Mucosa of descending colon (tissue), 3 donors: ENCODE measurements at regions not wholly inside any gene's neighbourhood (a gene's known extent, or its start where the extent isn't known, plus 50 kb on each side); places are given as distances from the start of the nearest gene placed in this dataset.
"Not testable (repeated sequence)": the region's sequence is repeated elsewhere in the genome, so short reads cannot be mapped to it uniquely, and the experiment has no call there.

Experiments
- ATAC-seq: fragments of 200-7000 bp; cut with Tn5 transposase; one replicate; pipeline ENCODE4 v1.9.1; 2020; ENCODE audit warnings: mild to moderate bottlenecking, moderate library complexity
- DNase-seq, 3 donors: peaks; one replicate each; pipeline ENCODE4 v3.0.0-alpha.2; 2020
- H3K36me3 ChIP-seq: fragments of 200-600 bp; one replicate; pipeline ENCODE4 v1.8.0; 2021; ENCODE audit warnings: low read depth, mild to moderate bottlenecking
- H3K4me1 ChIP-seq: fragments of 200-600 bp; one replicate; pipeline ENCODE4 v1.8.0; 2021; ENCODE audit warnings: low read depth, mild to moderate bottlenecking
- H3K4me3 ChIP-seq: fragments of 200-600 bp; one replicate; pipeline ENCODE4 v1.8.0; 2021; ENCODE audit warnings: mild to moderate bottlenecking
- H3K9me3 ChIP-seq: fragments of 200-600 bp; one replicate; pipeline ENCODE4 v1.8.0; 2021; ENCODE audit warnings: mild to moderate bottlenecking
- intact Hi-C, 2 donors: fragments of 100-400 bp; cut with DNase I in 1 of 2; cut with micrococcal nuclease in 1 of 2; formaldehyde crosslinking; loops; one replicate each; pipeline versions ENCODE4 v1.11.0 to v1.11.1; 2022; cut with DNase I, micrococcal nuclease
- donor health status: DM: no; HTN: no; CAD: no; lungs with moderate emphysema.
- donor health status: DM: no; HTN: no; CAD: no.
- donor health status: DM: no; HTN: yes; CAD: no.

DNA sequence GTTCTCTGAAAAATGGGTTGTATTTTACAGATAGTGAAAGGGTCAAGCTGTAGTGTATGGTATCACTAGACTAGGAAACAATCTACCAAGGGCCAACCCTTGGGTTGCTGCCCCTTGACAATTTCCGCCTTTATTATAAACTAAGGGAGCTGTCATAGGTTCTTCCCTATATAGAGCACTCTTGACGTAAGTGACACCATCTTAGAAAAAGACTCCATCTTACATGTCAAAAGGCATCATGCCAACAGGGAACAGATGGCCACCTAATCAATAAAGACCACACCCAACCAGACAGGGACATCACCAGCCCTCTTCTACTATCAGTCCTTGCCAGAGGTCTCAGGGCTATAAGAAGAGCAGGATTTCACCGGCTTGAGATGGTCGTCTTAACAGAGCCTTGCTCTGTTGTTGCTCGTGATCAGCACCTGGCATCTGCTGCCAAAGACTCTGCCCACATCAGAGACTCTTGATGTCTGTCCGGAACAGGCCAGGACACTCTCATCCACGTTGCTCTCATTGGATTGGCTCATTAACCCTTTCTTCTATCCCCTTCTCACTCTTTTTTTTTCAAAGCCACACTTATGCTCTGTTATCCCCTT lies 231.4 kb upstream of the PLGLB2 start:
- DNase-seq, H3K36me3 ChIP-seq, H3K4me1 ChIP-seq, intact Hi-C loops, H3K4me3 ChIP-seq, H3K9me3 ChIP-seq, ATAC-seq: not testable (repeated sequence)

GRCh38 chr2:87517438-87517837 lies 230.4 kb upstream of the PLGLB2 start:
- intact Hi-C loops, H3K9me3 ChIP-seq, DNase-seq, H3K4me1 ChIP-seq, ATAC-seq, H3K4me3 ChIP-seq, H3K36me3 ChIP-seq: not testable (repeated sequence)

DNA sequence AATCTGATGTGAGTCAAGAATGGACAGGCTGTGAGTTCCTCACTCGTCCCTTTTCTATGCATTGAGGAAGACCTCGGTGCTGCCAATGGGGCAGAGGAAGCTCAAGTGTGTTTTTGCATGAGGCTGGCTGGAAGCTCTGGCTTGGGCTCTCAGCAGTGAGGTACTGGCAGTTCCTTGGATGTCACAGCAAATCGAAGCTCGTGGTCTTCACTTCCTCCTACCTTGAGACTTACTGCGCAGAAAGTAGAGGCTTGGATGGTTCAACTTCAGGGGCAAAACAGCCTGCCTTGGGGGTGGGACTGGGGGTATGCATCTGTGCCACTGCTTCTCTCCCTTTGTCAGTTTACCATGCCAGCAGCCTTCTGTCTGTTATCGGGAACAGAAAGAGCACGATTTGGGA lies 229.8 kb upstream of the PLGLB2 start:
- ATAC-seq, H3K36me3 ChIP-seq, H3K4me3 ChIP-seq, H3K4me1 ChIP-seq, intact Hi-C loops, H3K9me3 ChIP-seq, DNase-seq: not testable (repeated sequence)

- intact Hi-C loops, DNase-seq, H3K4me1 ChIP-seq, H3K9me3 ChIP-seq, H3K36me3 ChIP-seq, H3K4me3 ChIP-seq, ATAC-seq: not testable (repeated sequence)
Observed at GRCh38 chr2:87518547-87518946, 229.3 kb upstream of the PLGLB2 start.

GRCh38 chr2:87519158-87520011 lies 228.5 kb upstream of the PLGLB2 start:
- intact Hi-C loops, H3K4me3 ChIP-seq, H3K9me3 ChIP-seq, H3K36me3 ChIP-seq, H3K4me1 ChIP-seq, DNase-seq: not testable (repeated sequence)
- peak; percentile 49 for ATAC-seq

DNA sequence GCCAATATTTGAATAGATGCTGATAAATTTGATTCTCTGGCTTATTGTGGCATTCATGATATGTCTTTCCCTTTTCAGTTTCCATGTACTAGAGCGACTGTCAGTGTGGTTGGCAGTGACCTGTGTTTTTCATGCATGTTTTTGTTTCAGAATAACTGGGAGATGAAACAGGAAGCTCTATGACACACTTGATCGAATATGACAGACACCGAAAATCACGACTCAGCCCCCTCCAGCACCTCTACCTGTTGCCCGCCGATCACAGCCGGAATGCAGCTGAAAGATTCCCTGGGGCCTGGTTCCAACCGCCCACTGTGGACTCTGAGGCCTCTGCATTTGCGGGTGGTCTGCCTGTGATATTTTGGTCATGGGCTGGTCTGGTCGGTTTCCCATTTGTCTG lies 226.8 kb upstream of the PLGLB2 start:
- H3K4me1 ChIP-seq, intact Hi-C loops, H3K9me3 ChIP-seq, H3K4me3 ChIP-seq, H3K36me3 ChIP-seq: not testable (repeated sequence)
- peak; percentile 64 for ATAC-seq
- DNase-seq: peak in 2 of 3 donors; percentile 24 to 52

DNA sequence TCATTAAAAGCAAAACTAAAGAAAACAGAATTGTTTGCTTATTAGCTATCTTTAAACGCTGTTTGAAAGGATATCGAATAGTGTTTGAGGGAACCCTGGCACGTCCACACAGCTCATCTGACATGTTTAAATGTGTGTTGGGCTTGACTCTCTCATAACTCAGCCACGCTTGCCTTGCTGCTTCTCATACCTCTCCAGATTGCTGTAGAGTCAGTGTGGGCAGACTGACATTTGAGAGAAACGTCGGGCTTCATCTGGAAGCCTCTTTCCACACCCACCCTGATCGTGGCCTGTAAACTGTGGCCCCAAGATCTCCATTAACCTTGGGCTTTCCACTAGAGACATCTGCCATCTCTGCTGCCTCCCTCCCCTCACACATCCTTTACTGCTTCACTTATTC lies 226.4 kb upstream of the PLGLB2 start:
- DNase-seq, H3K36me3 ChIP-seq, H3K9me3 ChIP-seq, H3K4me1 ChIP-seq, ATAC-seq, intact Hi-C loops, H3K4me3 ChIP-seq: not testable (repeated sequence)

GRCh38 chr2:87524619-87525188 lies 223.2 kb upstream of the PLGLB2 start:
- H3K36me3 ChIP-seq, ATAC-seq, intact Hi-C loops, DNase-seq, H3K4me3 ChIP-seq, H3K4me1 ChIP-seq, H3K9me3 ChIP-seq: not testable (repeated sequence)

DNA sequence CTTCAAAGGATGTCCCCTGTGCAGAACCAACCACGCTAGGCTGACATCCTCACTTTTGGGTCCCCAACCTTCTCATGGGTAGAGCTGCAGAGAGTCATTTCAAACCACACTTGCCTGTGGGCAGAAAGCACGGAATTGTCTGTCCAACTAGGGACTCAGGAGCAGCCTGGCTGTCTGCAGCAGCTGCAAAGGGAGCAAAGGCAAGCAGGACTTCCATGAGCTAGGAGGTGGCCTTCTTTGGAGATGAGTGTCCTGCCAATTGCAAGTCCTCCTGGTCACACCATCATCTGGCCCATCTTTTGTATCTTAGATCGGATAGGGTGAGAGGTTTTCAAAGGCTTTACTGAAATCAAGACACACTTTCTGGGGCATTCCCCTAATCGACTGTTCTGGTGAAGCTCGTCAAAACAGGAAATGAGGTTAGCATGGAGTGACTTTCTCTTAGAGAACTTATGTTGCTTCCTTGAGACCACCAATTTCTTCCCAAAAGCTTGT lies 222.3 kb upstream of the PLGLB2 start:
- H3K4me1 ChIP-seq, H3K4me3 ChIP-seq, DNase-seq, intact Hi-C loops, H3K36me3 ChIP-seq, H3K9me3 ChIP-seq: not testable (repeated sequence)
- peak; percentile 23 for ATAC-seq

DNA sequence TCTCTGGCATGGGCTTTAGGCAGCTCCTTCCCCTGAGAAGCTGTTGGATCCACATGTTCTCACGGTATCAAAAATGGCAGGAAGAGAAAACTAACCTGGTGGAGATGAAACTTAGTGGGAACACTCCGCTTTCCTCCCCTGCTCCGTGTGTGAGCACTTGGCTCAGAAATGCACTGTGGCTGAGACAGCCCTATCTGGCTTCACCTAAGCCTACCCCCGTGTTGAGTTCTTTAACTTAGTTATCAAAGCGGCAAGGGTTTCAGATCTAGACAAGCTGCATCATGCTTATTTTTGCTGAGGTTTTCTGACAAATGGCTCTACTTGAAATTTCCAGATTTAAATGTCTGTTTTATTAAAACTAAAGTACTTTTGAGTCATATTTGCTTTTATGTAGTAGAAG lies 221.6 kb upstream of the PLGLB2 start:
- DNase-seq, H3K4me1 ChIP-seq, H3K4me3 ChIP-seq, H3K36me3 ChIP-seq, H3K9me3 ChIP-seq, ATAC-seq, intact Hi-C loops: not testable (repeated sequence)

DNA sequence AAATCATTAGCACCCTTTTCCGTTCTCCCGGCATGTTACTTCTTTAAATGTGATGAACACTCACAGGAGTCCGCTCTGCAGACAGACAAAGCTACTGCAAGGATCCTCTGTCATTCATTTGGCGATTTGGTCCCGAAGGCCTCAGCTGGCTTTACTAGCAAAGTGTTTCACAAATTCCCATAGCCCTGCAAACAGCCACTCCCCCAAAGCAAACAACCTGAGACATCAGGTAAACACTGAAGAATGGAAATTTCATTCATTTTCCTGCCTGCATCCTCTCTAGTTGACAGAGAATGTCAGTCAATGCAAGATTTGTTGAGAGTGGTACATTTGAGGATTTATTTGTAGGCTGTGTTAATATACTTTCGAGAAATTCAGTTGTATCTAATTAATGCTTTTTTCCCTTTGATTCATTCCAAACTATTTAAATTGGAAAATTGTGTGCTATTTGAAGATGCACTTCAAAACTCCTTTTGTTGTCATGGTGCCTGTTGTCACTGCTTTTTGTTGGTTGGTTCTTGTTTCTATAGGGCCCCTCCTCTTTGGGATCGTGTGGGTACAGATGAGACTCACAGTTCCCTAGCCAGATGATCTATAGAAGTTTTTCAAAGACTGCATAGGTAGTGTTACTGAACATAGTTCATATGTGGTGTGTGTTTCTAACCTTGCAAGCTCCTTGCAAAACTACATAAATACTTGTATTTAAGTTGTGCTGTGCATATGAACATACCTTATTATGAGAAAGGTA lies 215.7 kb upstream of the PLGLB2 start:
- DNase-seq, H3K9me3 ChIP-seq, H3K36me3 ChIP-seq, H3K4me1 ChIP-seq, H3K4me3 ChIP-seq, intact Hi-C loops: not testable (repeated sequence)
- peak; percentile 48 for ATAC-seq

DNA sequence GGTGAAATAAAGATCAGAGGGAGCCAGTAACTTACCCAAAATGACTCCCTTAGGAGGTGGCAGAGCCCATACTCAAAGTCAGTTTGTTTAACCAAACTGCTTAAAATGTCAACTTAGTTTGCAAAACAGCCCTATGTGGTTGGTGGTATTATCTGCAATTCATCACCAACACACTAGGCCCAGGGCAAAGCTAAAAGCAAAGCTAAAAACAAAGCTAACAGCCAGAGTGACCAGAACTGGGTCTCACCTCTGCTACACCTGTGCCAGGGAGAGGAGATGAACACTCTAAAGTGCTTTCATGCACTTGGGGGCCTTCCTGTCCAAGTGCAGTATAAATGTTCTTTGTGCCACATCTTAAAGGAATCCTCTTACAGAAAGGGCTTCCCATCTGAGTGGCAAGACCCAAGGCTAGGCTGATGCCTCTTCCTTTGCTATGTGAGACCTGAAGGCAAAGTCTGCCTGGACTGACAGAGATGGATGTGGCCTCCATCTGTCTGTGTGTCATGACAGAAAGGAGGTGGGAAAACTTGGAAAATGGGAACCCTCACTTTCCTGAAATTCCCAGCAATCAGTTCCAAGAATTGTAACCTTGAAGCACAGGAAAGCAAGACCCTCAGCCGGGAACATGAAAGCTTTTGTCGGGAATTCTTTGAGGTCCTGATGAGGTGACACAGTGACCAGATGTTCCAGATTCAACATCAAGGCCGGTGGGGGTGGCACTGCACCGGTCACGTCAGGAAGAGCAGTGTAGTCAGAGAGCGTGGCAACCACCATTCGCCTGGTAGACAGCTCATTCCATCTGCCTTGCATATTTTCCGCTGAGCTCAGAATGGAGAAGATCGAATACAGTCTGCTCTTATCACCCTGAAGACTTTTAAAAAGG lies 214.3 kb upstream of the PLGLB2 start:
- intact Hi-C loops, H3K4me3 ChIP-seq, H3K9me3 ChIP-seq, H3K36me3 ChIP-seq, H3K4me1 ChIP-seq: not testable (repeated sequence)
- ATAC-seq (peak; percentile 8), DNase-seq (peak in 1 of 3 donors; percentile 2)

DNA sequence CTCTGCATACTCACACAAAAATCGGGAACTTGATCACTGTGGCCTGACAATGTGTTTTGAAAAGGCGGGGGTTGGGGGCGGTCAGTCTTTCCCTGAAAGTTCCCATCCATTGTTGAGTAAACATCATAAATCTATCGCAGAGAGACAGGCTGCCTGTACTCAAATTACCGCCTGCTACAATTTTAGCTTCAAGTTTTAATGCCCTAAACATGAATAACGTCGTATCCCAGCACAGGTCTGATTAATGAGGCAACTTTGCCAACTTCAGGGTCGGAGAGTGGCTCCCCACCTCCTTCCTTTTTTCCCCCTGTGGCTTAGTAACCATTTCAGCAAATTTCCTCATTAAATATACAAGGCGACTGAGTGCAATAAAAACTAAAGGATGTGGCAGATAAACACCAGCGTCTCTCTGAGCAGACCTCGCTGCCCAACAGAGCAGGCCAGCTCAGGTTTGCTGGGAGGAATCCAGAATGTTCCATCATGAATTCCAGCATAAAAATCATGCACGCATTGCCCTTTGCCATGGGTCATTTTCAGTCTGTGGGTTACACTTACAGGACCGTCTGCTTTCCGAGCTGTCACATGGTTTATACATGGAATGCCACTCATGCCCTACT lies 213.5 kb upstream of the PLGLB2 start:
- intact Hi-C loops, DNase-seq, H3K9me3 ChIP-seq, H3K4me3 ChIP-seq, H3K36me3 ChIP-seq, H3K4me1 ChIP-seq: not testable (repeated sequence)
- peak; percentile 33 for ATAC-seq
